Breast epithelium (tissue), 4 donors: ENCODE measurements at regions not wholly inside any gene's neighbourhood (a gene's known extent, or its start where the extent isn't known, plus 50 kb on each side); places are given as distances from the start of the nearest gene placed in this dataset.

Experiments used
- DNase-seq, 2 donors: peaks; one replicate each; pipeline ENCODE4 v3.0.0-alpha.2; 2019; ENCODE audit warnings: low spot score in 2 of 2
- H3K27ac ChIP-seq, 2 donors: fragments of 200-600 bp; sonication (generic) in 1 of 2; one replicate each; pipeline ENCODE4 v1.5.1; 2016 to 2019; ENCODE audit warnings: mild to moderate bottlenecking in 1 of 2
- H3K27me3 ChIP-seq, 2 donors: fragments of 200-600 bp; sonication (generic) in 1 of 2; one replicate each; pipeline versions ENCODE4 v1.5.1 to v1.6.0; 2017 to 2019; ENCODE audit warnings: control low read depth in 1 of 2, mild to moderate bottlenecking in 1 of 2
- H3K36me3 ChIP-seq: fragments of 200-600 bp; one replicate; pipeline ENCODE4 v1.5.1; 2019
- H3K4me1 ChIP-seq, 2 donors: fragments of 200-600 bp; sonication (generic); one replicate each; pipeline ENCODE4 v1.5.1; 2016 to 2019; ENCODE audit warnings: control low read depth in 1 of 2
- H3K4me3 ChIP-seq, 3 donors: fragments of 200-600 bp; sonication (generic); 1 replicate in 2 of 3; 2 replicates in 1 of 3; pipeline ENCODE4 v1.5.1; 2016 to 2019; ENCODE audit warnings: mild to moderate bottlenecking in 3 of 3, moderate library complexity in 2 of 3
- H3K9me3 ChIP-seq, 2 donors: fragments of 200-600 bp; sonication (generic) in 1 of 2; one replicate each; pipeline ENCODE4 v1.5.1; 2016 to 2019; ENCODE audit warnings: control low read depth in 1 of 2
- CTCF ChIP-seq, 3 donors: fragments of 450-650 bp; IDR thresholded peaks; one replicate each; pipeline ENCODE4 v1.5.1; 2016 to 2017; ENCODE audit warnings: antibody characterized with exemption in 3 of 3, mild to moderate bottlenecking in 3 of 3, moderate library complexity in 3 of 3
- POLR2A ChIP-seq: fragments of 450-650 bp; IDR thresholded peaks from one replicate; pipeline ENCODE4 v1.6.1; 2016; ENCODE audit warnings: antibody characterized with exemption, mild to moderate bottlenecking, moderate library complexity
- POLR2AphosphoS5 ChIP-seq, 3 donors: sonication (generic); formaldehyde crosslinking; IDR thresholded peaks; one replicate each; pipeline ENCODE4 v1.6.1; 2017; ENCODE audit warnings: antibody characterized with exemption in 3 of 3
- intact Hi-C: fragments of 100-400 bp; cut with DNase I; formaldehyde crosslinking; loops from one replicate; pipeline ENCODE4 v1.15.1; 2023; ENCODE audit warnings: low total_unique reads

GRCh38 chr2:120809151-120809550, 73.5 kb downstream of the GLI2 start:
- no peaks in the 10 kb centered on the region for H3K4me1 ChIP-seq
- no peaks in the 10 kb centered on the region for H3K36me3 ChIP-seq
- no peaks in the 10 kb centered on the region for H3K9me3 ChIP-seq
- TF ChIP-seq CTCF (IDR thresholded peaks at IDR 0.05) (no peak), POLR2A (no peak), POLR2AphosphoS5 (IDR thresholded peaks at IDR 0.05) (no peak)
- no peak for DNase-seq
- no peaks in the 10 kb centered on the region for H3K27me3 ChIP-seq
- intact Hi-C loops, result loop anchor here (5.0 kb wide), 1 partner anchor 1403 kb away; no protein-coding TSS in a partner anchor
- no peak overlapping the region for H3K27ac ChIP-seq
- no peak overlapping the region for H3K4me3 ChIP-seq

GRCh38 chr2:120809609-120810440, 74.2 kb downstream of the GLI2 start:
- intact Hi-C loops, result loop anchor here (5.0 kb wide), 1 partner anchor 1402 kb away; no protein-coding TSS in a partner anchor
- no peak for TF ChIP-seq POLR2AphosphoS5 (IDR thresholded peaks at IDR 0.05)
- TF ChIP-seq POLR2A, result no peak
- no peak for TF ChIP-seq CTCF (IDR thresholded peaks at IDR 0.05)

GRCh38 chr2:120810639-120811038, 75.0 kb downstream of the GLI2 start:
- intact Hi-C loops, result no loop called here
- Histone ChIP-seq H3K4me1 (no peaks in the 10 kb centered on the region), H3K4me3 (no peak overlapping the region), H3K36me3 (no peaks in the 10 kb centered on the region), H3K9me3 (no peaks in the 10 kb centered on the region), H3K27ac (no peak overlapping the region), H3K27me3 (no peaks in the 10 kb centered on the region)
- TF ChIP-seq CTCF (IDR thresholded peaks at IDR 0.05), result no peak
- DNase-seq, result no peak

More at GRCh38 chr2:120809609-120810440, 74.2 kb downstream of the GLI2 start:
- Histone ChIP-seq H3K36me3 (no peaks in the 10 kb centered on the region), H3K27me3 (no peaks in the 10 kb centered on the region), H3K4me3 (no peak overlapping the region), H3K9me3 (no peaks in the 10 kb centered on the region), H3K4me1 (no peaks in the 10 kb centered on the region), H3K27ac (no peak overlapping the region)
- DNase-seq, result no peak

GRCh38 chr2:120812866-120813265, 77.2 kb downstream of the GLI2 start:
- Histone ChIP-seq H3K4me1 (no peaks in the 10 kb centered on the region), H3K36me3 (no peaks in the 10 kb centered on the region), H3K9me3 (no peaks in the 10 kb centered on the region), H3K27me3 (no peaks in the 10 kb centered on the region), H3K4me3 (no peak overlapping the region), H3K27ac (no peak overlapping the region)
- TF ChIP-seq CTCF (IDR thresholded peaks at IDR 0.05) (no peak), POLR2AphosphoS5 (IDR thresholded peaks at IDR 0.05) (no peak), POLR2A (no peak)
- no peak for DNase-seq
- intact Hi-C loops, result no loop called here

- H3K9me3 ChIP-seq, result no peaks in the 10 kb centered on the region
- no peaks in the 10 kb centered on the region for H3K4me1 ChIP-seq
- H3K4me3 ChIP-seq, result no peak overlapping the region
- intact Hi-C loops, result no loop called here
- no peak for DNase-seq
- H3K36me3 ChIP-seq, result no peaks in the 10 kb centered on the region
- H3K27ac ChIP-seq, result no peak overlapping the region
- TF ChIP-seq CTCF (IDR thresholded peaks at IDR 0.05) (no peak), POLR2A (no peak), POLR2AphosphoS5 (IDR thresholded peaks at IDR 0.05) (no peak)
- no peaks in the 10 kb centered on the region for H3K27me3 ChIP-seq
These were observed 78.7 kb downstream of the GLI2 start for GRCh38 chr2:120814352-120814751.
